Thoracic aorta (tissue), 2 donors: ENCODE measurements at regions not wholly inside any gene's neighbourhood (a gene's known extent, or its start where the extent isn't known, plus 50 kb on each side); places are given as distances from the start of the nearest gene placed in this dataset.

Experiments used
- ATAC-seq: fragments of 150-250 bp; one replicate; pipeline ENCODE4 v1.8.0; 2017; ENCODE audit warnings: low read depth; ENCODE audit not compliant: insufficient number of reproducible peaks, low FRiP score
- DNase-seq: peaks from one replicate; pipeline ENCODE4 v3.0.0-alpha.2; 2020; ENCODE audit warnings: low spot score
- H3K27ac ChIP-seq, 2 donors: fragments of 200-600 bp; sonication (generic); 1 replicate in 1 of 2; 2 replicates in 1 of 2; pipeline ENCODE4 v1.5.1; 2016; ENCODE audit warnings: mild to moderate bottlenecking in 2 of 2, moderate library complexity in 2 of 2
- H3K27me3 ChIP-seq: fragments of 200-600 bp; sonication (generic); replicated peaks from 2 replicates; pipeline ENCODE4 v1.6.0; 2016; ENCODE audit warnings: mild to moderate bottlenecking; ENCODE audit not compliant: insufficient read depth
- H3K36me3 ChIP-seq: fragments of 200-600 bp; sonication (generic); one replicate; pipeline ENCODE4 v1.5.1; 2016
- H3K4me1 ChIP-seq, 2 donors: fragments of 200-600 bp; sonication (generic); 1 replicate in 1 of 2; 2 replicates in 1 of 2; pipeline versions ENCODE4 v1.5.1 to v1.6.0; 2016; ENCODE audit warnings: low read depth in 2 of 2, mild to moderate bottlenecking in 1 of 2; ENCODE audit not compliant: control insufficient read depth in 1 of 2
- H3K4me3 ChIP-seq: fragments of 200-600 bp; sonication (generic); 2 replicates; pipeline ENCODE4 v1.5.1; 2016; ENCODE audit warnings: mild to moderate bottlenecking
- H3K9me3 ChIP-seq: fragments of 200-600 bp; sonication (generic); 2 replicates; pipeline ENCODE4 v1.5.1; 2016
- TF ChIP-seq, protein P1 (sequence below): fragments of 200-600 bp; sonication (generic); IDR thresholded peaks from one replicate; pipeline ENCODE4 v1.5.1; 2019; ENCODE audit warnings: antibody characterized with exemption

DNA sequence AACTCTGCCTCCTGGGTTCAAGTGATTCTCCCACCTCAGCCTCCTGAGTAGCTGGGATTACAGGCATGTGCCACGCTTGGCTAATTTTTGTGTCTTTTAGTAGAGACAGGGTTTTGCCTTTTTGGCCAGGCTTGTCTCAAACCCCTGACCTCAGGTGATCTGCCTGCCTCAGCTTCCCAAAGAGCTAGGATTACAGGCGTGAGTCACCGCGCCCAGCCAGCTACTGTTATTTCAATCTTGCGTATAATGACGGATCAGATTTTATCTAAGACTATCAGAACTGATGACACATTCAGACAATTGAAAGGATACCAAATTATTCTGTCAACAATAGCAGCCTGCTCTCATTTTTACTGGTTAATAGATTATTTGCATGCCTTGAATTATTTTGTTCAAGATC, 612.2 kb downstream of the ZIC1 start:
- ATAC-seq, result no peak
- Histone ChIP-seq H3K9me3 (no peaks in the 10 kb centered on the region), H3K4me3 (no peak overlapping the region), H3K36me3 (no peaks in the 10 kb centered on the region), H3K27me3 (no peaks in the 10 kb centered on the region), H3K4me1 (no peaks in the 10 kb centered on the region), H3K27ac (no peak overlapping the region)
- TF ChIP-seq, protein P1, sequence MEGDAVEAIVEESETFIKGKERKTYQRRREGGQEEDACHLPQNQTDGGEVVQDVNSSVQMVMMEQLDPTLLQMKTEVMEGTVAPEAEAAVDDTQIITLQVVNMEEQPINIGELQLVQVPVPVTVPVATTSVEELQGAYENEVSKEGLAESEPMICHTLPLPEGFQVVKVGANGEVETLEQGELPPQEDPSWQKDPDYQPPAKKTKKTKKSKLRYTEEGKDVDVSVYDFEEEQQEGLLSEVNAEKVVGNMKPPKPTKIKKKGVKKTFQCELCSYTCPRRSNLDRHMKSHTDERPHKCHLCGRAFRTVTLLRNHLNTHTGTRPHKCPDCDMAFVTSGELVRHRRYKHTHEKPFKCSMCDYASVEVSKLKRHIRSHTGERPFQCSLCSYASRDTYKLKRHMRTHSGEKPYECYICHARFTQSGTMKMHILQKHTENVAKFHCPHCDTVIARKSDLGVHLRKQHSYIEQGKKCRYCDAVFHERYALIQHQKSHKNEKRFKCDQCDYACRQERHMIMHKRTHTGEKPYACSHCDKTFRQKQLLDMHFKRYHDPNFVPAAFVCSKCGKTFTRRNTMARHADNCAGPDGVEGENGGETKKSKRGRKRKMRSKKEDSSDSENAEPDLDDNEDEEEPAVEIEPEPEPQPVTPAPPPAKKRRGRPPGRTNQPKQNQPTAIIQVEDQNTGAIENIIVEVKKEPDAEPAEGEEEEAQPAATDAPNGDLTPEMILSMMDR, result no peak
- DNase-seq, result no peak

DNA sequence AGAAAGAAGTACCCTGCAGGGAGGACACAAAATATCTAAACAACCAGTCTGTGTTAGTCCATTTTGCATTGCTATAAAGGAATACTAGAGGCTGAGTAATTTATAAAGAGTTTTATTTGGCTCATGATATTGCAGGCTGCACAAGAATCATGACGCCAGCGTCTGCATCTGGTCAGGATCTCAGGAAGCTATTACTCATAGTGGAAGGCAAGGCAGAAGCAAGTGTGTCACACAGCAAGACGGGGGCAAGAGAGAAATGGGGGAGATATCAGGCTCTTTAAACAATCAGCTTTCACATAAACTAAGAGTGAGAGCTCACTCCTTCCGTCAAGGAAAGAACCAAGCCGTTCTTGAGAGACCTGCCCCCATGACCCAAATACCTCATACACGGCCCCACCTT, 614.8 kb downstream of the ZIC1 start:
- no peak for ATAC-seq
- TF ChIP-seq, protein P1, result no peak
- Histone ChIP-seq H3K4me1 (no peaks in the 10 kb centered on the region), H3K27me3 (no peaks in the 10 kb centered on the region), H3K9me3 (no peaks in the 10 kb centered on the region), H3K36me3 (no peaks in the 10 kb centered on the region), H3K27ac (no peak overlapping the region), H3K4me3 (no peak overlapping the region)
- DNase-seq, result no peak

DNA sequence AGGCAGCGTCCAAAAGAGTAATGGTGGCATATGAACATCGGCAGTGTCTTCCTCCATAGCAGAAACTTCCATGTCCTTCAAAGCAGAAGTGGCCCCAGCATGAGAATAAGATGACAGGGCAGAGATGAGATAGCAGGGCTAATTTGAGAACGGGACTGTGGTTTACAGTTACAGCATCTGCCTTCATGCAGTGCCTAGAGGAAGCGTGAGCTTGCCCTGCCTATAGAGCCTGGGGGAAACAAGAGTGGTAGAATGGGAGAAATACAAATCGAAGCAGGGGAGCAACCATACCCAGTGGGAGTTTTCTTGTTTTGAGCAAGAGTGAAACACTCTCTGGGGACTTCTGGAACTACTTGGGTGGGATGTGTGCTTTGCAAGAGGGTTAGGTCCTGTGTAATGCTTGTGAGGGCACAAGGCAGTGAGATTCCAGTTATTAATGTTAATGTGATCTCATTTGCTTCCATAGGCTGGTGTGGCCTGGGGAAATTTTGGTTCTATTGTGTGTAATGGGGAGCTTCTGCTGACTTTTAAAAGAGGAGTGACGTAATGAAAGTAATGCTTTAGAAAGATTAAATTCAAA, 616.9 kb downstream of the ZIC1 start:
- H3K27me3 ChIP-seq, result no peaks in the 10 kb centered on the region
- H3K4me1 ChIP-seq, result no peaks in the 10 kb centered on the region
- DNase-seq (no peak), ATAC-seq (no peak)
- no peak overlapping the region for H3K27ac ChIP-seq
- no peak overlapping the region for H3K4me3 ChIP-seq
- no peaks in the 10 kb centered on the region for H3K36me3 ChIP-seq
- H3K9me3 ChIP-seq, result no peaks in the 10 kb centered on the region
- TF ChIP-seq, protein P1, result no peak

DNA sequence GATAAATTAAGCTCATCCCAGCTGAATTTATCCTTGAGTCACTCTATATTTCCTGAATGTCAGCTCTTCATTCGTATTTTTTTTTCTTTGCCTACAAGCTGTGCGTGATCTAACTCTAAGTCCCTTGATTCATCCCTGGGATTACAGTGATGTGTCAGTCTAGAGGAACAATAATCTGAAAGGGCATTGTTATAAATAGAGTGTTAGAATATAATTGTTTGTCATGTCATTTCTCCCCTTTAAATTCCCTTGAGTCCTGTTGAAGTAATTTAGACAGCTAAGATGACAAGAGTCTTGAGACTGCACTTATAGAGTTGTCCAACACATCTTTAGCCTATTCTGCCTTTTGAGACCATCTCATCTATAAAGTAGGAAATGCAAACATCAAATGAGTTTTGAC, 621.8 kb downstream of the ZIC1 start:
- TF ChIP-seq, protein P1, result no peak
- Histone ChIP-seq H3K27ac (no peak overlapping the region), H3K4me3 (no peak overlapping the region), H3K4me1 (no peaks in the 10 kb centered on the region), H3K9me3 (no peaks in the 10 kb centered on the region), H3K36me3 (no peaks in the 10 kb centered on the region), H3K27me3 (no peaks in the 10 kb centered on the region)
- no peak for ATAC-seq
- no peak for DNase-seq

DNA sequence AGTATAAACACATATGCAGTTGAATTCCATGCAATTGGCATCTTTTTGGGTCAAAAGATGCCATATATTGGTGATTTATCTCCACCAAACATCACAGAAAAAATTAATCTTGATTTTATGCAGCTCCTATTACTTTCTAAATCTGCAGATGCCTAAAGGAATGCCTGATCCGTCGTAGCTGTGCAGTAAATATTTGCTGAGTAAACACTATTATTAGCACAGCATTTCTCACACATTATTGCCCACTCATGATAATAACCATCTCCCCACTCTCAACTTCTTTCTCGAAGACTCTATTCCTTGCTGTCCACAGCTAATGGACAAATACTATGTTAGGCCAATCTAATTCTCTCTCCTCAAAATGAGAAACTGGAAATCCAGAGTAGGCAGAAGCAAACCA, 625.2 kb downstream of the ZIC1 start:
- H3K27me3 ChIP-seq, result no peaks in the 10 kb centered on the region
- DNase-seq (no peak), ATAC-seq (no peak)
- no peaks in the 10 kb centered on the region for H3K4me1 ChIP-seq
- TF ChIP-seq, protein P1, result no peak
- no peaks in the 10 kb centered on the region for H3K36me3 ChIP-seq
- no peak overlapping the region for H3K4me3 ChIP-seq
- no peak overlapping the region for H3K27ac ChIP-seq
- H3K9me3 ChIP-seq, result no peaks in the 10 kb centered on the region
